ENCODE measurements at regions not wholly inside any gene's neighbourhood (a gene's known extent, or its start where the extent isn't known, plus 50 kb on each side); places are given as distances from the start of the nearest gene placed in this dataset.

GRCh38 chr7:56229631-56230030, 113.4 kb upstream of the NUPR2 start:
- H3K18ac ChIP-seq (ENCODE audit: low read depth, low read length) = no peak overlapping the region
- dilution Hi-C loops (cut with HindIII; ENCODE audit: low sequenced_read_pairs, unreplicated experiment) = no loop called here
- no peak overlapping the region for H3K56ac ChIP-seq (ENCODE audit: extremely low read depth, insufficient read depth, low read length)
- no peaks in the 10 kb centered on the region for H3K36me3 ChIP-seq (ENCODE audit: control insufficient read depth, insufficient read depth, low read length)
- H2BK20ac ChIP-seq (ENCODE audit: low read depth, low read length) = no peak overlapping the region
- no peak overlapping the region for H2BK120ac ChIP-seq (ENCODE audit: low read depth, low read length)
- H3K23ac ChIP-seq (ENCODE audit: low read depth, low read length) = no peak overlapping the region
- no peak for DNase-seq
- no peak overlapping the region for H2BK15ac ChIP-seq (ENCODE audit: low read depth, low read length)
- CTCF ChIA-PET = no interaction called here
- H3K4ac ChIP-seq (ENCODE audit: low read depth, low read length) = no peak overlapping the region
- no peak overlapping the region for H2AK9ac ChIP-seq (replicated peaks; ENCODE audit: low read depth, low read length, poor library complexity)
- H3K79me1 ChIP-seq (ENCODE audit: low read depth in 1 of 2, low read length in 2 of 2) = no peaks in the 10 kb centered on the region
- H2BK5ac ChIP-seq (ENCODE audit: low read depth, low read length, poor library complexity, severe bottlenecking) = no peak overlapping the region
- no peak overlapping the region for H4K8ac ChIP-seq (ENCODE audit: low read depth in 2 of 2, low read length in 2 of 2)
- H3K27ac ChIP-seq (ENCODE audit: insufficient read depth, low read length) = no peak overlapping the region
- in situ Hi-C loops (cut with MboI; ENCODE audit: low sequenced_read_pairs) = no loop called here
- no peak overlapping the region for H4K5ac ChIP-seq (ENCODE audit: low read depth, low read length)
- TF ChIP-seq POLR2A (IDR thresholded peaks at IDR 0.05; ENCODE audit: low read depth, low read length) (no peak), RFX5 (IDR thresholded peaks at IDR 0.05; ENCODE audit: low read depth, low read length) (no peak), USF2 (IDR thresholded peaks at IDR 0.05; ENCODE audit: low read depth, low read length) (no peak), CHD1 (IDR thresholded peaks at IDR 0.05; ENCODE audit: low read depth, low read length) (no peak), BHLHE40 (IDR thresholded peaks at IDR 0.05; ENCODE audit: low read depth, low read length) (no peak), SMC3 (IDR thresholded peaks at IDR 0.05; ENCODE audit: low read depth, low read length) (no peak), CTCF (conservative IDR thresholded peaks at IDR 0.05; ENCODE audit: low read depth, low read length) (no peak), MAFK (IDR thresholded peaks at IDR 0.05; ENCODE audit: low read depth, low read length) (no peak), NFE2L2 (IDR thresholded peaks at IDR 0.05; ENCODE audit: low read depth, low read length) (no peak), MXI1 (IDR thresholded peaks at IDR 0.05; ENCODE audit: borderline replicate concordance, low read depth, low read length) (no peak), RCOR1 (IDR thresholded peaks at IDR 0.05; ENCODE audit: insufficient replicate concordance, low read length) (no peak), RAD21 (IDR thresholded peaks at IDR 0.05; ENCODE audit: low read length) (no peak), ELK1 (IDR thresholded peaks at IDR 0.05; ENCODE audit: borderline replicate concordance, low read depth, low read length) (no peak), MAZ (IDR thresholded peaks at IDR 0.05; ENCODE audit: borderline replicate concordance, low read depth, low read length) (no peak), CEBPB (IDR thresholded peaks at IDR 0.05; ENCODE audit: low read depth, low read length) (no peak), FOS (IDR thresholded peaks at IDR 0.05; ENCODE audit: low read depth, low read length) (no peak)
- H3K27me3 ChIP-seq (ENCODE audit: control insufficient read depth, insufficient read depth, low read length) = no peaks in the 10 kb centered on the region
- no peaks in the 10 kb centered on the region for H3K4me1 ChIP-seq (ENCODE audit: control insufficient read depth, insufficient read depth, low read length)
- H3K9me1 ChIP-seq (ENCODE audit: insufficient read depth, low read length) = no peaks in the 10 kb centered on the region
- no peak overlapping the region for H3K4me3 ChIP-seq (ENCODE audit: insufficient read depth, low read depth, low read length)
- no peak for ATAC-seq (ENCODE audit: low read depth)
- no peak overlapping the region for H4K91ac ChIP-seq (ENCODE audit: insufficient read depth, low read depth, low read length)
- 23% methylated on average over 6 of the region's 28 CpGs; no CpG with 5 or more reads in 1 of the 2 experiments for WGBS, 2 experiments (ENCODE audit: extremely low coverage in 2 of 2, insufficient read length in 1 of 2)
- POLR2A ChIA-PET (ENCODE audit: unreplicated experiment) = no interaction called here
- H4K20me1 ChIP-seq (ENCODE audit: insufficient read depth, low read length) = no peaks in the 10 kb centered on the region
- H3K14ac ChIP-seq (replicated peaks; ENCODE audit: low read depth, low read length) = no peak overlapping the region
- H3K9ac ChIP-seq (ENCODE audit: low read depth, low read length) = no peak overlapping the region
- intact Hi-C loops (cut with micrococcal nuclease) = no loop called here
- no TSS peak for BruUV-seq (replicated peaks)
- H3K4me2 ChIP-seq (ENCODE audit: low read depth, low read length) = no peak overlapping the region
- H3K9me3 ChIP-seq (ENCODE audit: control insufficient read depth, insufficient read depth, low read length) = peaks cover 8% of the 10 kb centered on the region; the same call in 1 of the 2 replicates
- H2AK5ac ChIP-seq (ENCODE audit: low read depth, low read length) = no peak overlapping the region
- no peak overlapping the region for H2AFZ ChIP-seq (replicated peaks; ENCODE audit: low read length, poor library complexity)
